Stimulated activated CD4-positive, alpha-beta T cell treated with anti-CD3 and anti-CD28 coated beads, Interleukin-4, amount 100 ng/mL, for 48 hours (primary cell): ENCODE measurements at regions not wholly inside any gene's neighbourhood (a gene's known extent, or its start where the extent isn't known, plus 50 kb on each side); places are given as distances from the start of the nearest gene placed in this dataset.

Experiments used
- DNase-seq, 2 donors: peaks; one replicate each; pipeline ENCODE4 v3.0.0-alpha.2; 2020; ENCODE audit warnings: low read depth in 2 of 2

DNA sequence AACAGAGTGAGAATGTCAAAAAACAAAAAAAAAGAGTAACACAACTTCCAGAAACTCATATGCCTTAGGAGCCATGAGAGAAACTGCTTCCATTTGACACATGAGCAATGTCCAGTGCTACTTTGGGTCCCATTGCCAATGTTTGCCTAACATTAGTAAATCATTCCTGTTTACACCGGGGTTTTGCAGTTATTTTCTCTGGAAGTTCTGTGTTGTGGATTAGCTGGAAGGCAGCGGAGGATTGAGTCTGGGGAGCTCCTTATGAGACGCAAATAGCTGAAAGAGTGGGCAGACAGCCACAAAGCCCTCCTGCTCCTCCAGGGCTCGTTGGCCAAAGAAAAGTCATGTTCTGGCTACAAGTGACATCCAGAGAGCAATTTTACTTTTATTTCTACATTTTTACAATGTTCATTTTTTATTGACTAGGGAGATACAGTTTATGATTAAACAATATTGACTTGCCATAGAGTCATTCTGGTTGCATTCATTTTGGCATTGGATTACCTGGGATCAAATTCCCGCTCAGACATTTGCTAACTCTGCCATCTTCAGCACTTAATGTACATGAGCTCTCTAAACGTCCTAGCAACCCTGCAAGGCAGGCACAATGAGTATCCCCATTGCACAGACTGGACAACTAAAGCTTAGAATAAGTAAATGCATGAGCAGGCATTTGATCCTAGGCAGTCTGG lies 66.4 kb upstream of the GALNT2 start:
- no peak for DNase-seq

- no peak for DNase-seq
Observed at GRCh38 chr1:230002164-230002803, 64.8 kb upstream of the GALNT2 start.

DNA sequence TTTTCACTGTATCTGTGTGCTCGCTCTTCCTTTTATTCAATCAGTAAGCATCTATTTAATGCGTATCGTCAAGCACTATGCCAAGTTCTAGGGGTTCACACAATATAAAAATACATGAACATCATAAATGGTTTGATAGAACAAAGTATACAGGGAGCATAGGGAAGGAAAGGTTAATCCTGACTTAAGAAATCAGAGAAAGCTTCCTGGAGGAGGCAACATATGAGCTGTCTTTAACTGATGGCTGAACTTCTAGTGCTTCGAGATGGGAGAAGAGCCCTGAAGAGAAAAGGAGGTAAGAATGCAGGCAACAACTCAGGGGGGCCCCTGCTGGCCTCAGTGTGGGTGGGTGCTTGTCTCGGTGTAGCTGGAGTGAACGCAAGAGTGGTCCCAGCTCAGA lies 63.6 kb upstream of the GALNT2 start:
- DNase-seq: no peak

- no peak for DNase-seq
Observed at GRCh38 chr1:230005040-230005439, 62.0 kb upstream of the GALNT2 start.

- no peak for DNase-seq
Observed at GRCh38 chr1:230008721-230009120, 58.3 kb upstream of the GALNT2 start.

GRCh38 chr1:230009611-230010313 lies 57.3 kb upstream of the GALNT2 start:
- no peak for DNase-seq

GRCh38 chr1:230010603-230011332 lies 56.3 kb upstream of the GALNT2 start:
- no peak for DNase-seq

DNA sequence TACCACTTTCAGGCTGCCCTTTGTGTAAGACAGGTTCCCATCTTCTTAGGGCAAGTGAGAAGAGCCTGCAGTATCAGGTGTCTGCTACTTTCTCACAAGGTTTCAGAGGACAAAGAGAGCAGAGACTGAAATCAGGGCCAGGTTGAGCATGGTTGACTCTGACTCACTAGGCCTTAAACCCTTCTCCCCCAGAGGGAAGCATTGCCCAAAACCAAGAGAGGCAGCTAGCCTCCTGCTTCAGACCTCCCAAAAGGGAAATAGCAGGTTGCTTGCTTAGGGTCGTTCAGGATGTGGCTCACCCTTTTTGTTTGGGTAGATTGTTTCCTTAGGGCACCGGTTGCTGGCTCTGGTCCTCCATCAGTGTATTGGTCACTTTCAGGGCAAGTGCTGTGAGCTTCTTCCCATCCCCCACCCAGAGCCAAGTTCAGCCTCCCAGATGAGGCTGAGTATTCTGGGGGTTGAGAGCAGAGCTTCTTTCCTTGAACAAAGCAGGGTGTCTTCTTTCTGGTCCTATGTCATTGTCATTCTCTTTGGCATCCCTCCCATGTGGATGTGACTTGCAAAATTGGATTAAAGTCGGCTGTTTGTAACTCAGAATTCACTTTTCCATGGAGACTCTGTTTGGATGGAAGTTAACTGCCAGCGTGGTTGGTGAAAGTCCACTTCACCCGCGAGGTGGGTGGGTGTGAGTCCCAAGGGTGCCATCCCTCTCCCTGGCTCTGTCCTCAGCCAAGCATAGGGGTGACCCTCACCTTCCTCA lies 55.5 kb upstream of the GALNT2 start:
- DNase-seq: no peak

- DNase-seq: no peak
Observed at GRCh38 chr1:230012093-230012393, 55.0 kb upstream of the GALNT2 start.

DNA sequence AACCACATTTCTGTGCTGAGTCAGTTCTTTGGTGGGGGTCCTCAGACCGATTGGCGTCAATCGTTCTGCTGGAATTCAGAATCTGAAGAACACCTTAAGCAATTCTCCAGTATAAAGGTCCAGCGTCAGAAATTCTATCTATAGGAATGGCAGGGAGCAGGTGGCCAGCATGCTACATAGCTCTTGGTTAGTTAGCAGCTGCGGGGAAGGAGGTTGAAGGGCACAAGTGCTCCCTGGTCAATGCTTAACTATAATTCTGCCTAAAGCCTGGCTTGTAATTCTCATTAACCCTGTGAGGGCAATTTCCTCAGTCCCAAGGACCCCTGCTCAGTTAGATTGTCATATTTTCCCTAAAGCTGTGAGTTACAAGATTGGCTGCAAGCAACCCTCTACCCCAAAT lies 54.3 kb upstream of the GALNT2 start:
- DNase-seq: no peak

DNA sequence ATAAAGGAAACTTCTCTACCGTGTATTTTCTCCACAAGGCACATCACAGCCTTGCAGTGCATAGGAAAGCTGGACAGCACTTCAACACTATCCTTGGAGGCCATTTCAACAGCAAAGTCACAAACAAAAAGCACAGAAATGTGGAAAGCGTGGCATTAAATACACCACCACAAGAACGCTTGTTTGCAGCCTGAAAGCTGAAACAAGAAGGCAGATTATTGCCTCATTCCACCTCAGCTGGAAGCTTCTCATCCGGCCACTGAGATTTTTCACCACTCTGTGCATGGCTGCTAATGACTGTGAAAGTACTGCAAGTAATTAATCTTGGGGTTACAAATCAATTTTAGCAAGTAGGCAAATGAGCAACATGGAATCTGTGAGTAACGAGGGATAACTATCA lies 50.9 kb upstream of the GALNT2 start:
- DNase-seq: no peak
